Right atrium auricular region (tissue), 2 donors: ENCODE measurements at regions not wholly inside any gene's neighbourhood (a gene's known extent, or its start where the extent isn't known, plus 50 kb on each side); places are given as distances from the start of the nearest gene placed in this dataset.
A peak's percentile ranks its signal among the peaks of the same experiment; 100 is the strongest.

Experiments used
- DNase-seq: peaks from one replicate; pipeline ENCODE4 v3.0.0-alpha.2; 2019; ENCODE audit warnings: low spot score
- H3K27ac ChIP-seq, 2 donors: fragments of 200-600 bp; sonication (generic); 1 replicate in 1 of 2; 2 replicates in 1 of 2; pipeline ENCODE4 v1.5.1; 2016 to 2019
- H3K27me3 ChIP-seq, 2 donors: fragments of 200-600 bp; sonication (generic); one replicate each; pipeline versions ENCODE4 v1.5.1 to v1.6.0; 2017 to 2019
- H3K36me3 ChIP-seq: fragments of 200-600 bp; sonication (generic); one replicate; pipeline ENCODE4 v1.5.1; 2016
- H3K4me1 ChIP-seq, 2 donors: fragments of 200-600 bp; sonication (generic); one replicate each; pipeline versions ENCODE4 v1.5.1 to v1.6.0; 2017 to 2019
- H3K4me3 ChIP-seq, 2 donors: fragments of 200-600 bp; sonication (generic); 1 replicate in 1 of 2; 2 replicates in 1 of 2; pipeline ENCODE4 v1.5.1; 2017 to 2019; ENCODE audit warnings: mild to moderate bottlenecking in 1 of 2, moderate library complexity in 1 of 2
- H3K9me3 ChIP-seq, 2 donors: fragments of 200-600 bp; sonication (generic); one replicate each; pipeline ENCODE4 v1.5.1; 2019
- TF ChIP-seq, protein P1 (sequence below), 2 donors: fragments of 200-600 bp; sonication (generic); IDR thresholded peaks; one replicate each; pipeline ENCODE4 v1.5.1; 2019; ENCODE audit warnings: antibody characterized with exemption in 2 of 2

DNA sequence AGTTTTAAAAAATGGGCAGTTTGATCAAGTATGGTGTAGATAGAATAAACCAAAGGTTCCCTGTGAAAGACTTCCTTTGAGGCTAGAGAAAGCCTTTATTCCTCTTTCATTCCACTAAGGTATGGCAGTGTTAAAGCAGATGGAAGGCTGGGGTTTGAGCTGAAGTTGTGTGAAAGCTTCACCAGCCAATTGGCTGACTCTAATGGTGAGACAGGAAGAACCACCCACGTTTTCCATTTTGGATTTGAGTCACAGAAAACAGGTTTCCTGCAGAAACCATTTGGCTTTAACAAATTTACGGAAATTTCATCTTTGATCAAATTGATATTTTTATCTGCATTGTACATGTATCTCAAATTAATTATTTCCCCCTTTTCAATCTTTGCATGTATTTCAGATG, 455.0 kb downstream of the PCNX1 start:
- Histone ChIP-seq H3K4me3 (no peak overlapping the region), H3K27ac (no peak overlapping the region), H3K27me3 (no peaks in the 10 kb centered on the region), H3K36me3 (no peaks in the 10 kb centered on the region), H3K9me3 (no peaks in the 10 kb centered on the region), H3K4me1 (peaks cover 0 to 12% of the 10 kb centered on the region in 2 donors)
- no peak for DNase-seq
- TF ChIP-seq, protein P1, sequence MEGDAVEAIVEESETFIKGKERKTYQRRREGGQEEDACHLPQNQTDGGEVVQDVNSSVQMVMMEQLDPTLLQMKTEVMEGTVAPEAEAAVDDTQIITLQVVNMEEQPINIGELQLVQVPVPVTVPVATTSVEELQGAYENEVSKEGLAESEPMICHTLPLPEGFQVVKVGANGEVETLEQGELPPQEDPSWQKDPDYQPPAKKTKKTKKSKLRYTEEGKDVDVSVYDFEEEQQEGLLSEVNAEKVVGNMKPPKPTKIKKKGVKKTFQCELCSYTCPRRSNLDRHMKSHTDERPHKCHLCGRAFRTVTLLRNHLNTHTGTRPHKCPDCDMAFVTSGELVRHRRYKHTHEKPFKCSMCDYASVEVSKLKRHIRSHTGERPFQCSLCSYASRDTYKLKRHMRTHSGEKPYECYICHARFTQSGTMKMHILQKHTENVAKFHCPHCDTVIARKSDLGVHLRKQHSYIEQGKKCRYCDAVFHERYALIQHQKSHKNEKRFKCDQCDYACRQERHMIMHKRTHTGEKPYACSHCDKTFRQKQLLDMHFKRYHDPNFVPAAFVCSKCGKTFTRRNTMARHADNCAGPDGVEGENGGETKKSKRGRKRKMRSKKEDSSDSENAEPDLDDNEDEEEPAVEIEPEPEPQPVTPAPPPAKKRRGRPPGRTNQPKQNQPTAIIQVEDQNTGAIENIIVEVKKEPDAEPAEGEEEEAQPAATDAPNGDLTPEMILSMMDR (IDR thresholded peaks at IDR 0.05): no peak

- Histone ChIP-seq H3K36me3 (no peaks in the 10 kb centered on the region), H3K27me3 (no peaks in the 10 kb centered on the region), H3K4me1 (peaks cover 0 to 12% of the 10 kb centered on the region in 2 donors), H3K9me3 (no peaks in the 10 kb centered on the region), H3K27ac (peak overlapping the region in 1 of 2 donors; percentile 12), H3K4me3 (no peak overlapping the region)
- TF ChIP-seq, protein P1 (IDR thresholded peaks at IDR 0.05): no peak
- no peak for DNase-seq
Measured at GRCh38 chr14:71362920-71363584, 455.8 kb downstream of the PCNX1 start.

DNA sequence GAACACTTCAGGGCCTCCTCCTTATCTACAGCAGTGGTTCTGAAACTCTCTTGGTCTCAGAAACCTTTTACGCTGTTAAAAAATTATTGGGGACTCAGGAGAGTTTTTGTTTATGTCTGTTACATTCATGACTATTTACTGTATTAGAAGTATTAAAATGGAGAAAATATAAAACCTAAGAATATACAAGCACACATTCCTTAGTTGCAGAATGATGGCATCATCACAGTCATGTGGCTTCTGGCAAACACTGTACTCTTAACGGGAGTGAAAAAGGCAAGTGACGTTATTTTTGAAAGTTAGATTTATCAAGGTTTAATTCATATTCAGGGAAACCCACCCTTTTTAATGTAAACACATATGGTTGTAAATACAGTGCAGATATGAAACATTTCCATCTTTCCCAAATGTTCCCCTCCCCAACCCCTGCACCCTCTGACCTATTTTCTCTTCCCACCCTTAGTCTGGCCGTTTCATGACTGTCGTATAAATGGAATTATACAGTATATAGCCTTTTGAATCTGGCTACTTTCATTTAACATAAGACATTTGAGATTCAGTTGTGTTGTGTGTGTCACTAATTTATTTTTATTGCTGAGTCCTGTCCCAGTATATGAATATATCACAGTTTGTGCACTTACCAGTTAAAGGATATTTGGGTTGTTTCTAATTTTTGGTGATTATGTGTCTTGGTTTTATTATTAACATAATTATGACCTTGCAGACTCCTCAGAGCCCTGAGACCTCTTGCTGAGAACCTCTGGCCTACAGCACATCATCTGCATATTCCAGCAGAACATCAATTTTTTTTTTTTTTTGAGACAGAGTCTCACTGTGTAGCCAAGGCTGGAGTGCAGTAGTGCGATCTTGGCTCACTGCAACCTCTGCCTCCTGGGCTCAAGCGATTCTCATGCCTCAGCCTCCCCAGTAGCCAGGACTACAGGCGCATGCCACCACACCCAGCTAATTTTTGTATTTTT, 457.0 kb downstream of the PCNX1 start:
- Histone ChIP-seq H3K4me3 (no peak overlapping the region), H3K9me3 (no peaks in the 10 kb centered on the region), H3K27me3 (no peaks in the 10 kb centered on the region), H3K4me1 (peaks cover 0 to 12% of the 10 kb centered on the region in 2 donors), H3K36me3 (no peaks in the 10 kb centered on the region), H3K27ac (peak overlapping the region in 1 of 2 donors; percentile 12)
- TF ChIP-seq, protein P1 (IDR thresholded peaks at IDR 0.05): no peak
- no peak for DNase-seq

GRCh38 chr14:71365361-71365760, 458.1 kb downstream of the PCNX1 start:
- no peaks in the 10 kb centered on the region for H3K9me3 ChIP-seq
- H3K4me1 ChIP-seq: peaks cover 0 to 12% of the 10 kb centered on the region in 2 donors
- H3K27me3 ChIP-seq: no peaks in the 10 kb centered on the region
- no peaks in the 10 kb centered on the region for H3K36me3 ChIP-seq
- H3K27ac ChIP-seq: no peak overlapping the region
- TF ChIP-seq, protein P1 (IDR thresholded peaks at IDR 0.05): no peak
- H3K4me3 ChIP-seq: no peak overlapping the region
- DNase-seq: no peak

GRCh38 chr14:71366861-71367260, 459.6 kb downstream of the PCNX1 start:
- H3K4me3 ChIP-seq: no peak overlapping the region
- H3K27ac ChIP-seq: no peak overlapping the region
- TF ChIP-seq, protein P1 (IDR thresholded peaks at IDR 0.05): no peak
- H3K27me3 ChIP-seq: no peaks in the 10 kb centered on the region
- no peaks in the 10 kb centered on the region for H3K36me3 ChIP-seq
- peaks cover 0 to 12% of the 10 kb centered on the region in 2 donors for H3K4me1 ChIP-seq
- H3K9me3 ChIP-seq: no peaks in the 10 kb centered on the region
- DNase-seq: no peak
